ENCODE measurements at regions not wholly inside any gene's neighbourhood (a gene's known extent, or its start where the extent isn't known, plus 50 kb on each side); places are given as distances from the start of the nearest gene placed in this dataset.

DNA sequence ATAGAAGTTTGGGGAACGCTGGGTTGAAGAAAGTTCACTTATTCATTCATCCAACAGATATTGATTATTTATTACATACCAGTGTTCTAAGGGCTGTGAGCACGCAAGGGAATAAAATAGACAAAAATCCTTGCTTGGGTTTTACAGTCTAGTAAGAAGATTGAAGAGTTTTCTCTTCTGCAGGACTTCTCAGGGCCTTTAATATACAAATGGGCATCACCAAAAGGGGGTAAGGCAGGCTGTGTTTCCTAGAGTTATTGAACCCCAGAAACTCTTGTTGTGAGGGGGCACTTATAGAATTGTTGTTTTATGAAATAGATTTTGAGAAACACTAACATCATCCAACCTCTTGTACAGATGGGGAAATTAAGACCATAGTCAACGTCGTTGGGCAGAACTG, 198.5 kb upstream of the ZNF618 start:
- no peak overlapping the region for H2BK120ac ChIP-seq (ENCODE audit: low read depth, low read length)
- no peak overlapping the region for H4K5ac ChIP-seq (ENCODE audit: low read depth, low read length)
- H3K9ac ChIP-seq (ENCODE audit: low read depth, low read length) = no peak overlapping the region
- H3K18ac ChIP-seq (ENCODE audit: low read depth, low read length) = no peak overlapping the region
- H4K20me1 ChIP-seq (ENCODE audit: insufficient read depth, low read length) = no peaks in the 10 kb centered on the region
- dilution Hi-C loops (cut with HindIII; ENCODE audit: low sequenced_read_pairs, unreplicated experiment) = no loop called here
- H3K9me1 ChIP-seq (ENCODE audit: insufficient read depth, low read length) = peaks cover 21% of the 10 kb centered on the region
- no peak overlapping the region for H3K27ac ChIP-seq (ENCODE audit: insufficient read depth, low read length)
- no peak overlapping the region for H2AK9ac ChIP-seq (replicated peaks; ENCODE audit: low read depth, low read length, poor library complexity)
- H3K79me1 ChIP-seq (ENCODE audit: low read depth in 1 of 2, low read length in 2 of 2) = no peaks in the 10 kb centered on the region
- TF ChIP-seq POLR2A (IDR thresholded peaks at IDR 0.05; ENCODE audit: low read depth, low read length) (no peak), CHD1 (IDR thresholded peaks at IDR 0.05; ENCODE audit: low read depth, low read length) (no peak), NFE2L2 (IDR thresholded peaks at IDR 0.05; ENCODE audit: low read depth, low read length) (no peak), FOS (IDR thresholded peaks at IDR 0.05; ENCODE audit: low read depth, low read length) (no peak), MAZ (IDR thresholded peaks at IDR 0.05; ENCODE audit: borderline replicate concordance, low read depth, low read length) (no peak), RCOR1 (IDR thresholded peaks at IDR 0.05; ENCODE audit: insufficient replicate concordance, low read length) (no peak)
- TF ChIP-seq, protein P1, sequence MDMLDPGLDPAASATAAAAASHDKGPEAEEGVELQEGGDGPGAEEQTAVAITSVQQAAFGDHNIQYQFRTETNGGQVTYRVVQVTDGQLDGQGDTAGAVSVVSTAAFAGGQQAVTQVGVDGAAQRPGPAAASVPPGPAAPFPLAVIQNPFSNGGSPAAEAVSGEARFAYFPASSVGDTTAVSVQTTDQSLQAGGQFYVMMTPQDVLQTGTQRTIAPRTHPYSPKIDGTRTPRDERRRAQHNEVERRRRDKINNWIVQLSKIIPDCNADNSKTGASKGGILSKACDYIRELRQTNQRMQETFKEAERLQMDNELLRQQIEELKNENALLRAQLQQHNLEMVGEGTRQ (IDR thresholded peaks at IDR 0.05; ENCODE audit: low read depth, low read length) = no peak
- TF ChIP-seq, protein P2, sequence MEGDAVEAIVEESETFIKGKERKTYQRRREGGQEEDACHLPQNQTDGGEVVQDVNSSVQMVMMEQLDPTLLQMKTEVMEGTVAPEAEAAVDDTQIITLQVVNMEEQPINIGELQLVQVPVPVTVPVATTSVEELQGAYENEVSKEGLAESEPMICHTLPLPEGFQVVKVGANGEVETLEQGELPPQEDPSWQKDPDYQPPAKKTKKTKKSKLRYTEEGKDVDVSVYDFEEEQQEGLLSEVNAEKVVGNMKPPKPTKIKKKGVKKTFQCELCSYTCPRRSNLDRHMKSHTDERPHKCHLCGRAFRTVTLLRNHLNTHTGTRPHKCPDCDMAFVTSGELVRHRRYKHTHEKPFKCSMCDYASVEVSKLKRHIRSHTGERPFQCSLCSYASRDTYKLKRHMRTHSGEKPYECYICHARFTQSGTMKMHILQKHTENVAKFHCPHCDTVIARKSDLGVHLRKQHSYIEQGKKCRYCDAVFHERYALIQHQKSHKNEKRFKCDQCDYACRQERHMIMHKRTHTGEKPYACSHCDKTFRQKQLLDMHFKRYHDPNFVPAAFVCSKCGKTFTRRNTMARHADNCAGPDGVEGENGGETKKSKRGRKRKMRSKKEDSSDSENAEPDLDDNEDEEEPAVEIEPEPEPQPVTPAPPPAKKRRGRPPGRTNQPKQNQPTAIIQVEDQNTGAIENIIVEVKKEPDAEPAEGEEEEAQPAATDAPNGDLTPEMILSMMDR (conservative IDR thresholded peaks at IDR 0.05; ENCODE audit: low read depth, low read length) = no peak
- BruUV-seq (replicated peaks) = no TSS peak
- in situ Hi-C loops (cut with MboI; ENCODE audit: low sequenced_read_pairs) = no loop called here
- 100% methylated on average over 2 of the region's 4 CpGs; no CpG with 5 or more reads in 1 of the 2 experiments for WGBS, 2 experiments (ENCODE audit: extremely low coverage in 2 of 2, insufficient read length in 1 of 2)
- no peak for DNase-seq
- H2BK20ac ChIP-seq (ENCODE audit: low read depth, low read length) = no peak overlapping the region
- H3K36me3 ChIP-seq (ENCODE audit: control insufficient read depth, insufficient read depth, low read length) = no peaks in the 10 kb centered on the region
- intact Hi-C loops (cut with micrococcal nuclease) = no loop called here
- H3K56ac ChIP-seq (ENCODE audit: extremely low read depth, insufficient read depth, low read length) = no peak overlapping the region
- no peak overlapping the region for H4K91ac ChIP-seq (ENCODE audit: insufficient read depth, low read depth, low read length)
- H3K9me3 ChIP-seq (ENCODE audit: control insufficient read depth, insufficient read depth, low read length) = no peaks in the 10 kb centered on the region
- ChIA-PET POLR2A (ENCODE audit: unreplicated experiment) (no interaction called here), CTCF (no interaction called here)
- H3K4me2 ChIP-seq (ENCODE audit: low read depth, low read length) = no peak overlapping the region
- ATAC-seq (ENCODE audit: low read depth) = no peak
- no peak overlapping the region for H2BK5ac ChIP-seq (ENCODE audit: low read depth, low read length, poor library complexity, severe bottlenecking)
- no peak overlapping the region for H3K4ac ChIP-seq (ENCODE audit: low read depth, low read length)
- H3K23ac ChIP-seq (ENCODE audit: low read depth, low read length) = no peak overlapping the region
- H4K8ac ChIP-seq (ENCODE audit: low read depth in 2 of 2, low read length in 2 of 2) = no peak overlapping the region
- no peak overlapping the region for H2AFZ ChIP-seq (replicated peaks; ENCODE audit: low read length, poor library complexity)
- H3K4me1 ChIP-seq (ENCODE audit: control insufficient read depth, insufficient read depth, low read length) = peaks cover 21% of the 10 kb centered on the region
- H3K14ac ChIP-seq (replicated peaks; ENCODE audit: low read depth, low read length) = no peak overlapping the region
- no peak overlapping the region; the same call in 2 of the 3 replicates for H2BK15ac ChIP-seq (ENCODE audit: low read depth, low read length)
- no peak overlapping the region for H2AK5ac ChIP-seq (ENCODE audit: low read depth, low read length)
- H3K27me3 ChIP-seq (ENCODE audit: control insufficient read depth, insufficient read depth, low read length) = no peaks in the 10 kb centered on the region
- no peak overlapping the region for H3K4me3 ChIP-seq (ENCODE audit: insufficient read depth, low read depth, low read length)

All from IMR-90 (cell line).